T-helper 2 cell (primary cell): ENCODE measurements at regions not wholly inside any gene's neighbourhood (a gene's known extent, or its start where the extent isn't known, plus 50 kb on each side); places are given as distances from the start of the nearest gene placed in this dataset.

Source experiments
- DNase-seq, 5 experiments: peaks; one replicate each; pipeline versions ENCODE4 v3.0.0 to v3.0.0-alpha.2; 2012 to 2022

- no peak for DNase-seq
Measured at GRCh38 chr5:171692107-171692506, 93.5 kb upstream of the SMIM23 start.

- DNase-seq = no peak
Measured at GRCh38 chr5:171692936-171693335, 92.7 kb upstream of the SMIM23 start.

GRCh38 chr5:171693412-171693811 lies 92.2 kb upstream of the SMIM23 start:
- DNase-seq = no peak

- DNase-seq = no peak
Measured at GRCh38 chr5:171695804-171696203, 89.8 kb upstream of the SMIM23 start.

GRCh38 chr5:171697221-171698102 lies 88.2 kb upstream of the SMIM23 start:
- DNase-seq = no peak

- no peak for DNase-seq
Measured at GRCh38 chr5:171700318-171700912, 85.2 kb upstream of the SMIM23 start.

GRCh38 chr5:171701100-171701541 lies 84.5 kb upstream of the SMIM23 start:
- no peak for DNase-seq

GRCh38 chr5:171702135-171702770 lies 83.4 kb upstream of the SMIM23 start:
- DNase-seq = no peak

- no peak for DNase-seq
Measured at GRCh38 chr5:171703146-171703545, 82.5 kb upstream of the SMIM23 start.

- no peak for DNase-seq
Measured at GRCh38 chr5:171705036-171705435, 80.6 kb upstream of the SMIM23 start.

- no peak for DNase-seq
Measured at GRCh38 chr5:171705830-171706468, 79.7 kb upstream of the SMIM23 start.

GRCh38 chr5:171706736-171707441 lies 78.7 kb upstream of the SMIM23 start:
- DNase-seq = no peak

- no peak for DNase-seq
Measured at GRCh38 chr5:171707442-171707792, 78.2 kb upstream of the SMIM23 start.

- no peak for DNase-seq
Measured at GRCh38 chr5:171709930-171710329, 75.7 kb upstream of the SMIM23 start.

GRCh38 chr5:171710451-171711024 lies 75.1 kb upstream of the SMIM23 start:
- no peak for DNase-seq

GRCh38 chr5:171711571-171711970 lies 74.0 kb upstream of the SMIM23 start:
- DNase-seq = no peak

- DNase-seq = no peak
Measured at GRCh38 chr5:171712616-171713015, 73.0 kb upstream of the SMIM23 start.

GRCh38 chr5:171713152-171713551 lies 72.5 kb upstream of the SMIM23 start:
- DNase-seq = no peak

GRCh38 chr5:171714261-171714660 lies 71.4 kb upstream of the SMIM23 start:
- DNase-seq = no peak

GRCh38 chr5:171714851-171715250 lies 70.8 kb upstream of the SMIM23 start:
- no peak for DNase-seq

GRCh38 chr5:171715551-171715950 lies 70.1 kb upstream of the SMIM23 start:
- DNase-seq = no peak

GRCh38 chr5:171720086-171720485 lies 65.5 kb upstream of the SMIM23 start:
- no peak for DNase-seq
